GM12875 (cell line): ENCODE measurements at regions not wholly inside any gene's neighbourhood (a gene's known extent, or its start where the extent isn't known, plus 50 kb on each side); places are given as distances from the start of the nearest gene placed in this dataset.

Source experiments
- H3K4me3 ChIP-seq: one replicate; pipeline ENCODE4 v1.5.1; 2011; ENCODE audit warnings: low read depth, low read length, control low read depth
- TF ChIP-seq, protein P1 (sequence below): IDR thresholded peaks from 2 replicates; pipeline ENCODE4 v1.5.1; 2011; ENCODE audit warnings: low read depth, mild to moderate bottlenecking, control low read depth, inconsistent platforms, low read length, moderate library complexity, borderline replicate concordance; ENCODE audit not compliant: insufficient read depth

DNA sequence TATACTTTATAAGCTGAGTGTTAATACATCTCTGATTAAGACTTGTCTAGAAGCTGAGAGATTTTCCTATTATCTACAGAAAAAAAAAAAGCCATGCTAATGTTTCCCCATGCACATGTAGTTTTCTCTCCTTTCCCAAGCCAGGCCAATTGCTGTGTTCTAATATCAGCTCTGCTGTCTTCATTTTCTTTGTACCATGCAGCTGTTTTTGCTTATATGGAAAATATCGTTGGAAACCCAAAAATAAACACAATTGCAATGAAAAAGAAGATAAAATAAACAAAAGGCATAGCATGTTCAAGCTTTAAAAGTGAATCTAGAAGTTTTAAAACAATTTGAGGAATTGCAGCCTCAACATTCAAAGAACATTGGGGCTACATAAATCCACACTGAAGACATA, 817.4 kb upstream of the ACVR2A start:
- TF ChIP-seq, protein P1, sequence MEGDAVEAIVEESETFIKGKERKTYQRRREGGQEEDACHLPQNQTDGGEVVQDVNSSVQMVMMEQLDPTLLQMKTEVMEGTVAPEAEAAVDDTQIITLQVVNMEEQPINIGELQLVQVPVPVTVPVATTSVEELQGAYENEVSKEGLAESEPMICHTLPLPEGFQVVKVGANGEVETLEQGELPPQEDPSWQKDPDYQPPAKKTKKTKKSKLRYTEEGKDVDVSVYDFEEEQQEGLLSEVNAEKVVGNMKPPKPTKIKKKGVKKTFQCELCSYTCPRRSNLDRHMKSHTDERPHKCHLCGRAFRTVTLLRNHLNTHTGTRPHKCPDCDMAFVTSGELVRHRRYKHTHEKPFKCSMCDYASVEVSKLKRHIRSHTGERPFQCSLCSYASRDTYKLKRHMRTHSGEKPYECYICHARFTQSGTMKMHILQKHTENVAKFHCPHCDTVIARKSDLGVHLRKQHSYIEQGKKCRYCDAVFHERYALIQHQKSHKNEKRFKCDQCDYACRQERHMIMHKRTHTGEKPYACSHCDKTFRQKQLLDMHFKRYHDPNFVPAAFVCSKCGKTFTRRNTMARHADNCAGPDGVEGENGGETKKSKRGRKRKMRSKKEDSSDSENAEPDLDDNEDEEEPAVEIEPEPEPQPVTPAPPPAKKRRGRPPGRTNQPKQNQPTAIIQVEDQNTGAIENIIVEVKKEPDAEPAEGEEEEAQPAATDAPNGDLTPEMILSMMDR, result no peak
- H3K4me3 ChIP-seq, result no peak overlapping the region

DNA sequence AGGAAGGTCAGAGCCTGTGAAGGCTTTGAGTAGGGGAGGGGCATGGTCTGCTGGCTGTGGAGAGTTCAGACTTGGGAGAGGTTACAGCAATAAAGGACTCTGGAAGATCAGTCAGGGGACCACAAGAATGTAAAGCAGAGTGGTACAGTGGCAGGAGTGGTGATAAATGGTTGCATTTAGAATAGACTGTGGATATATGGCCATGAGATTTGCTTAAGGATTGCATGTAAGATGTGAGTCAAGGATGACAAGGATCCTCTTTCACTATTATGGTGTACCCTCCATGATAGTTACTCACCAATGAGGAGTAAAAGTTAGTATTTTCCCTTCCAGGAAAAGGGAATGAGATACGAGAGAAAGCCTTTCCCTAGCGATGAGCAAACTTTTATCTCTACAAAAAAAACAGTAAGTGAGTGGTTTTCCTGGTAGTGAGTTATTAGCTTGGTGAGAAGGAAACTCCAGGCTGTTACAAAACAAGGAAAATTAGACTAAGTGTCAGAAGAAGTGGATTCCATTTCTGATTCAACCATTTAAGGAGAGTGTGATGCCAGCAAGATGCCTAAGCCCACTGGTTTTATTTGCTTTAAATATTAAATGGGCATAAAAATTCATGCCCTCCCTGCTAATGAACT, 818.0 kb upstream of the ACVR2A start:
- H3K4me3 ChIP-seq, result no peak overlapping the region
- TF ChIP-seq, protein P1, result no peak

DNA sequence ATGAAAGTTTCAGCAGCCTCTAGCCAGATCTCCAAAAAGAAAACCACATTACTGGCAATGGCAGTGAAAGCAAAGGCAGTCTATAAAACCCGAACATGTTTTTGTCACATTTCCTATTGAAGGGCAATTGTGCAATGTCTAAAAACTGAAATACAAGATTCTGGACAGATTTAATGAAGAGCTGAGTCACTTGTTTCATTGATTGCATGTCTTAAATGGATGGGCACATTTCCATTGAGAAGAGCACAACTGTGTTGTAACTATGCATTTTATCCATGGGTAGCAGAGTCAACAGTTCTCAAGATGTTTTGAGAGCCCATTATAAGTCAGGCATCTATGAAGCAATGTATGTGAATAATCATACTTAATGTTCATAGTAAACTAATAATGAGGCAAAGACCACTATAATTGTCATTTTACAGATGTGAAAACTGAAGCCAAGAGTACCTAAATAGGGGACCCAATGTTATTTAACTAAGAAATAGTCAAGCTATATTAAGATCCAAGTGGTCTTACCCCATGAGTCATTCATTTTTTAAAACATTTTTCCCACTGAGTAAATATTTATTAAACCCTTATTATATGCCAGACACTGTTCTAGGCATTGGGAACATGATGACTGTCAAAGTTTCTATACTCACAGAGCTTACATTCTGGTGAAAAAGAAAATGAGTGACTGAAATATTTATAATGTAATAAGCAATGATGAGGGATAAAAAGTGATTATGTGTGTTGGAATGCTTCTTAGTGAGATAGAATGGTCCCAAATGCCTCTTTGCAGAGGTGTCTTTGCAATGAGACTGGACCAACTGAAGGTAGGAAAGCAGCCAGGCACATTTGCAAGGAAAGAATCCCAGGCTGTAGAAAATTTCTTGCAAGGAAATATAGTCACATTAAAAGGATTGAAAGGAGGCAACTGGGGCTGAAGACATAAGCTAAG, 818.9 kb upstream of the ACVR2A start:
- TF ChIP-seq, protein P1, result no peak
- H3K4me3 ChIP-seq, result no peak overlapping the region

DNA sequence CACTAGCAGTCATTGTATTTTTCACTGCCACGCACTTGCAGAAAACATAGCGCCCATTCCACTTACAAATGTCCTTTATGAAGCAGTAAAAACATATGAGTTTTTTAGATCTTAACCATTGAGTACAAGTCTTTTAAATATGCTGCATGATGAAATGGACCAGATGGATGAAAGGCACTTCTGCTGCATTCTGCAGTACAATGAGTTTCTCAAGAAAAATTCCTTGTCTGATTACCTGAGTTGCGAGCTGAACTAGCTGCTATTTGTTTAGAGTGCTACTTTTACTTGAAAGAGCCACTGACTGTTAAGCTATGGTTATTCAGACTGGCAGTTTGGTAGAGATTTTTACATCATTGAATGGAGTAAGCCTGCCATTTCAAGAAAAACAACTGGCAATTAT, 825.5 kb upstream of the ACVR2A start:
- TF ChIP-seq, protein P1, result no peak
- no peak overlapping the region for H3K4me3 ChIP-seq

DNA sequence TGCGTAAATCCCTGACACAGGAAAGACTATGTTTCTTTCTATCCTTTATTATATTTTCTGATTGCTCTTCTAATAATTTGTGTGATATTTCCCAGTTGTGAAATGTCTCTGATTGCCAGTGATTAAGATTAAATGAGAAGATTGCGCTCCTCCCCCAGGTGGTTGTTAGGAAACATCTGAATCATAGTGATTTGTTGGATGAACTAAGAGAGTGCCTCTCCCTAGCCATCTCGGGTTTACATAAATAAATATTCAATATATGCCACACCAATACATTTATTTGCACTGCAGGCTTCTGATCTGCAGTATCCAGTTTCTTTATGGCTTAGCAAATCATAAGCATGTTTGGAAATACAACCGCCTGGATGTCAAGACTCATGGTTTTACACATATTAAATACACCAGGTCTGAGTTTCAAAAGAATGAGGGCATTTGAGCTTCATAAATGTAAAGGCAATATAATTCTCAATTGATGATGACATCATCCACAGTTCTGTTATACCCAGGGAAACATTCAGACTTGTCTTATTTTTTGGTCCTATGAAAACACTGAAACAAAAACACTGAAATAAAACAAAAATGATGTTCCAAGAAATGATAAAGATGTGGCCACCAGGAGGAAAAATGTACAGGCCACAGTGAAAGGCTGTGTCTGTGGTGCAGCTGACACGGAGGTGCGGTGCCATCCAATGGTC, 826.7 kb upstream of the ACVR2A start:
- H3K4me3 ChIP-seq, result no peak overlapping the region
- TF ChIP-seq, protein P1, result no peak

DNA sequence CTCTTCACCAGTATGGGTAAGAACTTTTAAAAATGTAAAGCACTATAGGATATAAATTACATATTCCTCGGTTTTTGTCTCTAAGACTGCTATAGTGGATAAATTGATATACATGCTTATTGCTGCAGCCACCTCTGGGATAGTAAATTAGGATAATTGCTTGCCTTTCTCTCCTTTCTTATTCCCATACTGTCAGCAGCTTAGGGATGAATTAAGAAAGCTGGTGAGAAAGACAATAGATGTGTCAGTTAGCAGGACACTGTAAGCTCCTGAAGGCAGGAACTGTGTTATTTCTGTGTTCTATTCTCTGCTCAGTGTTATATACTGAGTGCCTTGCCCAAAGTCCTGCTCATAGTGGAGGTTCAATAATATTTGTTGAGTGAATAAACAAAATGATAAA, 828.6 kb upstream of the ACVR2A start:
- TF ChIP-seq, protein P1, result no peak
- H3K4me3 ChIP-seq, result no peak overlapping the region
